LNCaP clone FGC (cell line): ENCODE measurements at regions not wholly inside any gene's neighbourhood (a gene's known extent, or its start where the extent isn't known, plus 50 kb on each side); places are given as distances from the start of the nearest gene placed in this dataset.
"Not testable (repeated sequence)": the region's sequence is repeated elsewhere in the genome, so short reads cannot be mapped to it uniquely, and the experiment has no call there.

Source experiments
- DNase-seq: peaks from one replicate; pipeline ENCODE4 v3.0.0-alpha.2; 2011; ENCODE audit warnings: low read depth
- H3K4me3 ChIP-seq: 2 replicates; pipeline ENCODE4 v1.5.1; 2011; ENCODE audit warnings: mild to moderate bottlenecking, low read depth, low read length, control low read depth
- CTCF ChIP-seq: IDR thresholded peaks from 2 replicates; pipeline ENCODE4 v1.5.1; 2012; ENCODE audit warnings: mild to moderate bottlenecking; ENCODE audit not compliant: control insufficient read depth, insufficient read depth; ENCODE audit errors: extremely low read depth

GRCh38 chrX:107348051-107348450 lies 101.4 kb upstream of the FRMPD3 start:
- DNase-seq, result no peak
- no peak for TF ChIP-seq CTCF
- no peak overlapping the region for H3K4me3 ChIP-seq

- H3K4me3 ChIP-seq, result no peak overlapping the region
- no peak for TF ChIP-seq CTCF
- no peak for DNase-seq
These were observed 100.5 kb upstream of the FRMPD3 start for GRCh38 chrX:107348990-107349389.

- DNase-seq, result no peak
- H3K4me3 ChIP-seq, result no peak overlapping the region
- TF ChIP-seq CTCF, result no peak
These were observed 93.9 kb upstream of the FRMPD3 start for GRCh38 chrX:107355533-107355932.

- no peak for TF ChIP-seq CTCF
These were observed 88.6 kb upstream of the FRMPD3 start for GRCh38 chrX:107360788-107361360.

GRCh38 chrX:107370185-107370584 lies 79.3 kb upstream of the FRMPD3 start:
- not testable (repeated sequence) for H3K4me3 ChIP-seq, DNase-seq

More at GRCh38 chrX:107360788-107361360, 88.6 kb upstream of the FRMPD3 start:
- peak; percentile 58 for DNase-seq
- H3K4me3 ChIP-seq, result no peak overlapping the region

- H3K4me3 ChIP-seq, result no peak overlapping the region
- DNase-seq, result no peak
- no peak for TF ChIP-seq CTCF
These were observed 75.3 kb upstream of the FRMPD3 start for GRCh38 chrX:107374132-107374531.

- TF ChIP-seq CTCF, result no peak
- no peak overlapping the region for H3K4me3 ChIP-seq
- DNase-seq, result no peak
These were observed 74.6 kb upstream of the FRMPD3 start for GRCh38 chrX:107374831-107375230.

- not testable (repeated sequence) for H3K4me3 ChIP-seq, DNase-seq
These were observed 73.3 kb upstream of the FRMPD3 start for GRCh38 chrX:107376186-107376585.
